Sigmoid colon (tissue), 6 donors: ENCODE measurements at regions not wholly inside any gene's neighbourhood (a gene's known extent, or its start where the extent isn't known, plus 50 kb on each side); places are given as distances from the start of the nearest gene placed in this dataset.

Experiments
- DNase-seq: peaks from one replicate; pipeline ENCODE4 v3.0.0-alpha.2; 2019
- H3K27ac ChIP-seq, 4 donors: fragments of 200-600 bp; sonication (generic); one replicate each; pipeline ENCODE4 v1.5.1; 2016 to 2019; ENCODE audit warnings: mild to moderate bottlenecking in 1 of 4
- H3K27me3 ChIP-seq, 3 donors: fragments of 200-600 bp; sonication (generic); one replicate each; pipeline ENCODE4 v1.5.1; 2019; ENCODE audit warnings: mild to moderate bottlenecking in 1 of 3
- H3K36me3 ChIP-seq, 4 donors: fragments of 200-600 bp; sonication (generic); one replicate each; pipeline ENCODE4 v1.5.1; 2016 to 2019
- H3K4me1 ChIP-seq, 4 donors: fragments of 200-600 bp; sonication (generic); one replicate each; pipeline ENCODE4 v1.5.1; 2017 to 2019
- H3K4me3 ChIP-seq, 4 donors: fragments of 200-600 bp; sonication (generic); one replicate each; pipeline ENCODE4 v1.5.1; 2017 to 2019; ENCODE audit warnings: mild to moderate bottlenecking in 2 of 4, moderate library complexity in 1 of 4
- H3K9me3 ChIP-seq, 4 donors: fragments of 200-600 bp in 3 of 4; sonication (generic) in 3 of 4; one replicate each; pipeline versions ENCODE4 v1.5.1 to v1.6.1; 2013 to 2019
- EP300 ChIP-seq, 4 donors: sonication (generic); formaldehyde crosslinking; IDR thresholded peaks; one replicate each; pipeline ENCODE4 v1.6.1; 2017; ENCODE audit warnings: antibody characterized with exemption in 4 of 4
- POLR2A ChIP-seq, 2 donors: fragments of 450-650 bp; IDR thresholded peaks; one replicate each; pipeline ENCODE4 v1.6.1; 2016; ENCODE audit warnings: antibody characterized with exemption in 2 of 2, mild to moderate bottlenecking in 2 of 2, moderate library complexity in 2 of 2
- POLR2AphosphoS5 ChIP-seq, 4 donors: sonication (generic); formaldehyde crosslinking; IDR thresholded peaks; one replicate each; pipeline ENCODE4 v1.6.1; 2017; ENCODE audit warnings: antibody characterized with exemption in 4 of 4
- WGBS, 2 donors: extraction: QIAGEN DNeasy Blood & Tissue Kit; methylation state at CpG; one replicate each; pipeline ENCODE4 v1.1.7; 2013; 5-methylcytosine and 5-hydroxymethylcytosine counted together
- intact Hi-C: fragments of 100-400 bp; cut with DNase I; formaldehyde crosslinking; loops from one replicate; pipeline ENCODE4 v1.15.1; 2023
- TF ChIP-seq, protein P1 (sequence below), 4 experiments: fragments of 450-650 bp in 3 of 4; fragments of 200-600 bp in 1 of 4; IDR thresholded peaks; one replicate each; pipeline ENCODE4 v1.5.1; 2016 to 2019; ENCODE audit warnings: antibody characterized with exemption in 4 of 4, mild to moderate bottlenecking in 3 of 4, moderate library complexity in 2 of 4
- donor health status: healthy with polysubstance abuse.
- donor health status: healthy.

GRCh38 chr2:238667639-238668038, 180.2 kb upstream of the TWIST2 start:
- Histone ChIP-seq H3K4me1 (peaks cover 0 to 13% (median 1%) of the 10 kb centered on the region in 4 donors), H3K4me3 (no peak overlapping the region), H3K27me3 (no peaks in the 10 kb centered on the region), H3K27ac (no peak overlapping the region), H3K9me3 (peaks cover 0 to 4% (median 0%) of the 10 kb centered on the region in 4 donors), H3K36me3 (no peaks in the 10 kb centered on the region)
- TF ChIP-seq, protein P1, sequence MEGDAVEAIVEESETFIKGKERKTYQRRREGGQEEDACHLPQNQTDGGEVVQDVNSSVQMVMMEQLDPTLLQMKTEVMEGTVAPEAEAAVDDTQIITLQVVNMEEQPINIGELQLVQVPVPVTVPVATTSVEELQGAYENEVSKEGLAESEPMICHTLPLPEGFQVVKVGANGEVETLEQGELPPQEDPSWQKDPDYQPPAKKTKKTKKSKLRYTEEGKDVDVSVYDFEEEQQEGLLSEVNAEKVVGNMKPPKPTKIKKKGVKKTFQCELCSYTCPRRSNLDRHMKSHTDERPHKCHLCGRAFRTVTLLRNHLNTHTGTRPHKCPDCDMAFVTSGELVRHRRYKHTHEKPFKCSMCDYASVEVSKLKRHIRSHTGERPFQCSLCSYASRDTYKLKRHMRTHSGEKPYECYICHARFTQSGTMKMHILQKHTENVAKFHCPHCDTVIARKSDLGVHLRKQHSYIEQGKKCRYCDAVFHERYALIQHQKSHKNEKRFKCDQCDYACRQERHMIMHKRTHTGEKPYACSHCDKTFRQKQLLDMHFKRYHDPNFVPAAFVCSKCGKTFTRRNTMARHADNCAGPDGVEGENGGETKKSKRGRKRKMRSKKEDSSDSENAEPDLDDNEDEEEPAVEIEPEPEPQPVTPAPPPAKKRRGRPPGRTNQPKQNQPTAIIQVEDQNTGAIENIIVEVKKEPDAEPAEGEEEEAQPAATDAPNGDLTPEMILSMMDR (IDR thresholded peaks at IDR 0.05), result no peak
- TF ChIP-seq POLR2A (IDR thresholded peaks at IDR 0.05) (no peak), EP300 (IDR thresholded peaks at IDR 0.05) (no peak), POLR2AphosphoS5 (IDR thresholded peaks at IDR 0.05) (no peak)
- 43 to 55% methylated on average over 2 of the region's 2 CpGs for WGBS, 2 donors
- intact Hi-C loops, result no loop called here
- no peak for DNase-seq

GRCh38 chr2:238668426-238668825, 179.5 kb upstream of the TWIST2 start:
- no peaks in the 10 kb centered on the region for H3K27me3 ChIP-seq
- H3K9me3 ChIP-seq, result peaks cover 0 to 4% (median 2%) of the 10 kb centered on the region in 4 donors
- H3K36me3 ChIP-seq, result no peaks in the 10 kb centered on the region
- H3K4me1 ChIP-seq, result peaks cover 0 to 6% (median 0%) of the 10 kb centered on the region in 4 donors
- 23 to 66% methylated on average over 1 of the region's 1 CpG for WGBS, 2 donors
- DNase-seq, result no peak
- no peak overlapping the region for H3K4me3 ChIP-seq
- H3K27ac ChIP-seq, result no peak overlapping the region
- TF ChIP-seq POLR2AphosphoS5 (IDR thresholded peaks at IDR 0.05) (no peak), POLR2A (IDR thresholded peaks at IDR 0.05) (no peak), EP300 (IDR thresholded peaks at IDR 0.05) (no peak)
- TF ChIP-seq, protein P1 (IDR thresholded peaks at IDR 0.05), result no peak
- intact Hi-C loops, result no loop called here

DNA sequence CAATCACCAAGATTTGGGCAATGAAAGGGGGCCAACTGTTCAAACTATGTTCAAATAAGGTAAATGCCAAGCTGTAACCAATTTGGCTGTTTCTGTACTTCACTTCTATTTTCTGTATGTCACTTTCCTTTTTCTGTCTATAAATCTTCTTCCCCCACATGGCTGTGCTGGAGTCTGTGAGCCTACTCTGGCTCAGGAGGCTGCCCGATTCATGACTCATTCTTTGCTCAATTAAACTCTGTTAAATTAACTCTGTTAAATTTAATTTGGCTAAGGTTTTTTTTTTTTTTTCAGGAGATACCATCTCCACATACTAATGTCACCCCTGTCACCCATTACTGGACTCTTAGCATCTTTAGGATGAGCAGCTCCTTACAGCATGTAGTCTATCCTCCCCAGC, 178.8 kb upstream of the TWIST2 start:
- 88% methylated on average over 1 of the region's 1 CpG for WGBS, 2 donors
- H3K4me1 ChIP-seq, result no peaks in the 10 kb centered on the region
- H3K27me3 ChIP-seq, result no peaks in the 10 kb centered on the region
- TF ChIP-seq POLR2AphosphoS5 (IDR thresholded peaks at IDR 0.05) (no peak), POLR2A (IDR thresholded peaks at IDR 0.05) (no peak), EP300 (IDR thresholded peaks at IDR 0.05) (no peak)
- TF ChIP-seq, protein P1 (IDR thresholded peaks at IDR 0.05), result no peak
- H3K9me3 ChIP-seq, result peaks cover 0 to 4% (median 2%) of the 10 kb centered on the region in 4 donors
- no peak for DNase-seq
- H3K4me3 ChIP-seq, result no peak overlapping the region
- no peak overlapping the region for H3K27ac ChIP-seq
- intact Hi-C loops, result no loop called here
- no peaks in the 10 kb centered on the region for H3K36me3 ChIP-seq

GRCh38 chr2:238669581-238670080, 178.3 kb upstream of the TWIST2 start:
- Histone ChIP-seq H3K9me3 (peaks cover 0 to 4% (median 2%) of the 10 kb centered on the region in 4 donors), H3K4me1 (no peaks in the 10 kb centered on the region), H3K4me3 (no peak overlapping the region), H3K36me3 (no peaks in the 10 kb centered on the region), H3K27me3 (no peaks in the 10 kb centered on the region), H3K27ac (no peak overlapping the region)
- no peak for DNase-seq
- intact Hi-C loops, result no loop called here
- TF ChIP-seq EP300 (IDR thresholded peaks at IDR 0.05) (no peak), POLR2AphosphoS5 (IDR thresholded peaks at IDR 0.05) (no peak), POLR2A (IDR thresholded peaks at IDR 0.05) (no peak)
- TF ChIP-seq, protein P1 (IDR thresholded peaks at IDR 0.05), result no peak

- Histone ChIP-seq H3K4me1 (no peaks in the 10 kb centered on the region), H3K27ac (no peak overlapping the region), H3K27me3 (no peaks in the 10 kb centered on the region), H3K4me3 (no peak overlapping the region), H3K9me3 (peaks cover 0 to 4% (median 2%) of the 10 kb centered on the region in 4 donors), H3K36me3 (no peaks in the 10 kb centered on the region)
- TF ChIP-seq, protein P1 (IDR thresholded peaks at IDR 0.05), result no peak
- TF ChIP-seq EP300 (IDR thresholded peaks at IDR 0.05), result no peak
- no peak for TF ChIP-seq POLR2A (IDR thresholded peaks at IDR 0.05)
- TF ChIP-seq POLR2AphosphoS5 (IDR thresholded peaks at IDR 0.05), result no peak
- intact Hi-C loops, result no loop called here
- 63 to 66% methylated on average over 4 of the region's 4 CpGs for WGBS, 2 donors
- no peak for DNase-seq
Measured at GRCh38 chr2:238670111-238670585, 177.7 kb upstream of the TWIST2 start.
